Panc1 (cell line): ENCODE measurements at regions not wholly inside any gene's neighbourhood (a gene's known extent, or its start where the extent isn't known, plus 50 kb on each side); places are given as distances from the start of the nearest gene placed in this dataset.

Experiments used
- ATAC-seq: fragments of 200-7000 bp; cut with Tn5 transposase; 2 replicates; pipeline ENCODE4 v1.9.1; 2020; ENCODE audit warnings: mild to moderate bottlenecking, moderate library complexity
- BruUV-seq: library from RNA; stranded (reverse); fragments of 400-500 nt; replicated peaks from 2 replicates; lab custom pipeline; 2021; lab: Mats Ljungman, UMichigan
- CTCF ChIA-PET: fragments of 300-600 bp; sonication (Branson Sonifier 250); formaldehyde crosslinking; loops from one replicate; lab custom pipeline; 2022; ENCODE audit warnings: antibody characterized with exemption; lab: Charles Lee
- POLR2A ChIA-PET: fragments of 300-600 bp; sonication (Branson Sonifier 250); formaldehyde crosslinking; loops from one replicate; lab custom pipeline; 2022; ENCODE audit warnings: antibody characterized with exemption; lab: Charles Lee
- DNase-seq: peaks from one replicate; pipeline ENCODE4 v3.0.0-alpha.2; 2010; ENCODE audit warnings: low read depth, low spot score
- H3K27ac ChIP-seq: 2 replicates; pipeline ENCODE4 v1.5.1; 2011; ENCODE audit warnings: mild to moderate bottlenecking, low read length, inconsistent platforms
- H3K27me3 ChIP-seq: fragments of 200-500 bp; sonication (Bioruptor generic); 2 replicates; pipeline ENCODE4 v1.6.0; 2014; ENCODE audit warnings: low read length, inconsistent platforms; ENCODE audit not compliant: control insufficient read depth, insufficient read depth
- H3K36me3 ChIP-seq: fragments of 200-500 bp; sonication (Bioruptor generic); 2 replicates; pipeline ENCODE4 v1.5.1; 2014; ENCODE audit warnings: inconsistent platforms, mild to moderate bottlenecking, low read length, moderate library complexity; ENCODE audit not compliant: control insufficient read depth, insufficient read depth
- H3K4me1 ChIP-seq: 2 replicates; pipeline ENCODE4 v1.5.1; 2011; ENCODE audit warnings: inconsistent platforms, mild to moderate bottlenecking, low read length, moderate library complexity; ENCODE audit not compliant: control insufficient read depth, insufficient read depth
- H3K4me3 ChIP-seq, 2 experiments: 2 replicates each; pipeline ENCODE4 v1.5.1; 2011 to 2012; ENCODE audit warnings: low read depth in 2 of 2, low read length in 2 of 2, mild to moderate bottlenecking in 2 of 2, inconsistent platforms in 1 of 2, moderate library complexity in 1 of 2
- H3K9me3 ChIP-seq: fragments of 200-500 bp; sonication (Bioruptor generic); 2 replicates; pipeline ENCODE4 v1.5.1; 2014; ENCODE audit warnings: low read depth, mild to moderate bottlenecking, inconsistent platforms, low read length, moderate library complexity; ENCODE audit not compliant: control insufficient read depth, insufficient read depth
- CTCF ChIP-seq: fragments of 450-650 bp; IDR thresholded peaks from 2 replicates; pipeline ENCODE4 v1.5.1; 2017; ENCODE audit warnings: mild to moderate bottlenecking
- POLR2AphosphoS5 ChIP-seq: IDR thresholded peaks from 2 replicates; pipeline ENCODE4 v1.6.1; 2012; ENCODE audit warnings: mild to moderate bottlenecking, low read depth, low read length, moderate library complexity
- REST ChIP-seq, 2 experiments: IDR thresholded peaks; 2 replicates each; pipeline ENCODE4 v1.6.1; 2011 to 2012; ENCODE audit warnings: low read depth in 2 of 2, control low read depth in 1 of 2, low read length in 1 of 2, mild to moderate bottlenecking in 1 of 2, moderate library complexity in 1 of 2; ENCODE audit not compliant: insufficient read depth in 1 of 2
- SIN3A ChIP-seq: IDR thresholded peaks from 2 replicates; pipeline ENCODE4 v1.6.1; 2012; ENCODE audit warnings: low read depth, mild to moderate bottlenecking, low read length, moderate library complexity, borderline replicate concordance; ENCODE audit not compliant: insufficient read depth
- TCF7L2 ChIP-seq: IDR thresholded peaks from 2 replicates; pipeline ENCODE4 v1.6.1; 2011; ENCODE audit warnings: mild to moderate bottlenecking, low read depth, low read length, inconsistent platforms
- in situ Hi-C: cut with HindIII; loops from 2 replicates; pipeline ENCODE4 v1.10.0; 2016; ENCODE audit warnings: low sequenced_read_pairs, low pct_unique_long_range_greater_than_20kb
- intact Hi-C: fragments of 100-400 bp; cut with micrococcal nuclease; formaldehyde crosslinking; loops from one replicate; pipeline ENCODE4 v1.10.0; 2022; ENCODE audit not compliant: unreplicated experiment

GRCh38 chr2:118340103-118340502 is 251.8 kb downstream of the INSIG2 start:
- CTCF ChIA-PET = no interaction called here
- POLR2A ChIA-PET = no interaction called here
- Histone ChIP-seq H3K27me3 (no peaks in the 10 kb centered on the region; the same call in 1 of the 2 replicates), H3K36me3 (no peaks in the 10 kb centered on the region), H3K4me1 (no peaks in the 10 kb centered on the region), H3K9me3 (no peaks in the 10 kb centered on the region), H3K4me3 (no peak overlapping the region), H3K27ac (no peak overlapping the region)
- in situ Hi-C loops = no loop called here
- no TSS peak for BruUV-seq
- no peak for ATAC-seq
- DNase-seq = no peak
- TF ChIP-seq TCF7L2 (no peak), SIN3A (no peak), CTCF (no peak)
- intact Hi-C loops = loop anchor here (10.0 kb wide), 1 partner anchor 295 kb away; no protein-coding TSS in a partner anchor

- H3K27ac ChIP-seq = no peak overlapping the region
- BruUV-seq = no TSS peak
- no peak for TF ChIP-seq SIN3A
- no peak for TF ChIP-seq TCF7L2
- no peak for TF ChIP-seq REST (IDR thresholded peaks at IDR 0.05; ENCODE audit: insufficient read depth in 1 of 2, low read depth in 2 of 2, low read length in 1 of 2)
- TF ChIP-seq POLR2AphosphoS5 = no peak
- TF ChIP-seq CTCF = no peak
- ATAC-seq (no peak), DNase-seq (no peak)
- H3K4me3 ChIP-seq = no peak overlapping the region
- in situ Hi-C loops (no loop called here), intact Hi-C loops (no loop called here)
- H3K9me3 ChIP-seq = no peaks in the 10 kb centered on the region
- H3K36me3 ChIP-seq = no peaks in the 10 kb centered on the region
- H3K27me3 ChIP-seq = no peaks in the 10 kb centered on the region; the same call in 1 of the 2 replicates
- no peaks in the 10 kb centered on the region for H3K4me1 ChIP-seq
- ChIA-PET CTCF (no interaction called here), POLR2A (no interaction called here)
Observed at GRCh38 chr2:118339386-118339785, 251.1 kb downstream of the INSIG2 start.
